ENCODE measurements at regions not wholly inside any gene's neighbourhood (a gene's known extent, or its start where the extent isn't known, plus 50 kb on each side); places are given as distances from the start of the nearest gene placed in this dataset.

GRCh38 chr4:17166954-17167353 is 268.5 kb upstream of the LDB2 start:
- DNase-seq, result no peak

- DNase-seq, result no peak
These were observed 266.8 kb upstream of the LDB2 start for GRCh38 chr4:17165286-17165685.

GRCh38 chr4:17164666-17165065 is 266.2 kb upstream of the LDB2 start:
- DNase-seq, result no peak

- no peak for DNase-seq
These were observed 264.8 kb upstream of the LDB2 start for GRCh38 chr4:17163156-17163771.

- no peak for DNase-seq
These were observed 258.9 kb upstream of the LDB2 start for GRCh38 chr4:17157304-17157703.

GRCh38 chr4:17155486-17155885 is 257.0 kb upstream of the LDB2 start:
- DNase-seq, result no peak

- no peak for DNase-seq
These were observed 255.1 kb upstream of the LDB2 start for GRCh38 chr4:17153572-17153971.

- no peak for DNase-seq
These were observed 254.6 kb upstream of the LDB2 start for GRCh38 chr4:17152941-17153540.

GRCh38 chr4:17142232-17142711 is 243.8 kb upstream of the LDB2 start:
- DNase-seq, result peak; percentile 80

GRCh38 chr4:17138847-17139246 is 240.4 kb upstream of the LDB2 start:
- no peak for DNase-seq

GRCh38 chr4:17134565-17134964 is 236.1 kb upstream of the LDB2 start:
- DNase-seq, result no peak

GRCh38 chr4:17134100-17134499 is 235.7 kb upstream of the LDB2 start:
- DNase-seq, result no peak

- DNase-seq, result no peak
These were observed 233.8 kb upstream of the LDB2 start for GRCh38 chr4:17132226-17132625.

- no peak for DNase-seq
These were observed 229.8 kb upstream of the LDB2 start for GRCh38 chr4:17128268-17128667.

GRCh38 chr4:17126321-17126966 is 228.0 kb upstream of the LDB2 start:
- DNase-seq, result no peak

GRCh38 chr4:17124767-17125166 is 226.3 kb upstream of the LDB2 start:
- no peak for DNase-seq

- DNase-seq, result no peak
These were observed 222.3 kb upstream of the LDB2 start for GRCh38 chr4:17120761-17121160.

- no peak for DNase-seq
These were observed 219.3 kb upstream of the LDB2 start for GRCh38 chr4:17117746-17118145.

- no peak for DNase-seq
These were observed 217.1 kb upstream of the LDB2 start for GRCh38 chr4:17115583-17115982.

- no peak for DNase-seq
These were observed 213.8 kb upstream of the LDB2 start for GRCh38 chr4:17112292-17112659.

- DNase-seq, result no peak
These were observed 210.7 kb upstream of the LDB2 start for GRCh38 chr4:17109126-17109525.

GRCh38 chr4:17103231-17103630 is 204.8 kb upstream of the LDB2 start:
- no peak for DNase-seq

GRCh38 chr4:17098996-17099395 is 200.6 kb upstream of the LDB2 start:
- no peak for DNase-seq

GRCh38 chr4:17098401-17098800 is 200.0 kb upstream of the LDB2 start:
- DNase-seq, result no peak

- DNase-seq, result no peak
These were observed 198.9 kb upstream of the LDB2 start for GRCh38 chr4:17097362-17097761.

All from islet precursor cell (in vitro differentiated cells).